ENCODE measurements at regions not wholly inside any gene's neighbourhood (a gene's known extent, or its start where the extent isn't known, plus 50 kb on each side); places are given as distances from the start of the nearest gene placed in this dataset.

GRCh38 chr10:29828956-29829355 lies 194.2 kb upstream of the SVIL start (continued):
- TF ChIP-seq PRDM6 (tag by site-specific recombination; IDR thresholded peaks at IDR 0.05), result no peak
- TF ChIP-seq IKZF3 (tag by site-specific recombination; IDR thresholded peaks at IDR 0.05), result no peak
- TF ChIP-seq ZNF596 (tag by site-specific recombination; IDR thresholded peaks at IDR 0.05), result no peak
- no peak for TF ChIP-seq ZFHX2 (tag by site-specific recombination; conservative IDR thresholded peaks at IDR 0.05)

- Histone ChIP-seq H3K4me1 (ENCODE audit: control insufficient read depth, insufficient read depth, low read length) (no peaks in the 10 kb centered on the region), H3K27ac (ENCODE audit: extremely low read depth, low read depth, low read length) (no peak overlapping the region), H3K36me3 (ENCODE audit: control insufficient read depth in 2 of 2, insufficient read depth in 1 of 2, low read length in 2 of 2) (no peaks in the 10 kb centered on the region), H3K4me3 (ENCODE audit: low read depth, low read length) (no peak overlapping the region), H3K9me3 (ENCODE audit: control insufficient read depth, insufficient read depth, low read depth, low read length) (no peaks in the 10 kb centered on the region)
- CTCF ChIA-PET, result no interaction called here
- POLR2A ChIA-PET, result no interaction called here
- no peak for TF ChIP-seq ZNF692 (tag by site-specific recombination; IDR thresholded peaks at IDR 0.05)
- TF ChIP-seq ZNF433 (tag by site-specific recombination; IDR thresholded peaks at IDR 0.05; ENCODE audit: low read depth), result no peak
- TF ChIP-seq ZNF701 (tag by site-specific recombination; IDR thresholded peaks at IDR 0.05), result no peak
- TF ChIP-seq PBX3 (CRISPR knock-in tag; IDR thresholded peaks at IDR 0.05), result no peak
- no peak for TF ChIP-seq ZFP41 (tag by site-specific recombination; IDR thresholded peaks at IDR 0.05; ENCODE audit: borderline replicate concordance)
- no peak for TF ChIP-seq ZNF426 (tag by site-specific recombination; IDR thresholded peaks at IDR 0.05)
- no peak for TF ChIP-seq ZNF266 (tag by site-specific recombination; IDR thresholded peaks at IDR 0.05; ENCODE audit: low read depth)
- no peak for TF ChIP-seq AEBP2 (tag by site-specific recombination; IDR thresholded peaks at IDR 0.05; ENCODE audit: borderline replicate concordance)
- TF ChIP-seq GLI4 (tag by site-specific recombination; IDR thresholded peaks at IDR 0.05), result no peak
- TF ChIP-seq ZNF223 (tag by site-specific recombination; IDR thresholded peaks at IDR 0.05), result no peak
- TF ChIP-seq ZNF2 (tag by site-specific recombination; IDR thresholded peaks at IDR 0.05), result no peak
- TF ChIP-seq ZNF48 (tag by site-specific recombination; IDR thresholded peaks at IDR 0.05), result no peak
- TF ChIP-seq ZNF514 (tag by site-specific recombination; IDR thresholded peaks at IDR 0.05), result no peak
These were observed 193.7 kb upstream of the SVIL start for GRCh38 chr10:29828440-29828894.

GRCh38 chr10:29827512-29827911 lies 192.7 kb upstream of the SVIL start:
- H3K4me1 ChIP-seq (ENCODE audit: control insufficient read depth, insufficient read depth, low read length), result no peaks in the 10 kb centered on the region
- H3K36me3 ChIP-seq (ENCODE audit: control insufficient read depth in 2 of 2, insufficient read depth in 1 of 2, low read length in 2 of 2), result no peaks in the 10 kb centered on the region
- no peaks in the 10 kb centered on the region for H3K9me3 ChIP-seq (ENCODE audit: control insufficient read depth, insufficient read depth, low read depth, low read length)
- ChIA-PET CTCF (no interaction called here), POLR2A (interaction anchor here (0.6 kb wide), 1 partner anchor 12 kb away, joined by 6 read pairs; no protein-coding TSS in a partner anchor)
- no peak overlapping the region for H3K27ac ChIP-seq (ENCODE audit: extremely low read depth, low read depth, low read length)
- no peak overlapping the region for H3K4me3 ChIP-seq (ENCODE audit: low read depth, low read length)
- TF ChIP-seq ZNF426 (tag by site-specific recombination; IDR thresholded peaks at IDR 0.05), result no peak
- peak; percentile 74 for TF ChIP-seq ZNF549 (tag by site-specific recombination; IDR thresholded peaks at IDR 0.05)
